ENCODE measurements at regions not wholly inside any gene's neighbourhood (a gene's known extent, or its start where the extent isn't known, plus 50 kb on each side); places are given as distances from the start of the nearest gene placed in this dataset.

GRCh38 chr18:51660188-51660715 is 462.8 kb upstream of the MEX3C start:
- no peaks in the 10 kb centered on the region for H3K36me3 ChIP-seq
- no peak overlapping the region for H3K4me2 ChIP-seq
- no peak overlapping the region for H3K4me3 ChIP-seq
- no peaks in the 10 kb centered on the region; a peak in 1 of 22 replicates for H4K20me1 ChIP-seq
- TF ChIP-seq Cebpa-rat (IDR thresholded peaks at IDR 0.05), result no peak
- H3K27ac ChIP-seq, result no peak overlapping the region
- no peak overlapping the region for H3K9ac ChIP-seq
- no peaks in the 10 kb centered on the region for H3K27me3 ChIP-seq
- H3K4me1 ChIP-seq, result peaks cover 0 to 5% (median 3%) of the 10 kb centered on the region in 10 experiments; a peak in 9 of 20 replicates
- H3K9me3 ChIP-seq (replicated peaks in 1 of 11), result no peaks in the 10 kb centered on the region

- H3K9me3 ChIP-seq (replicated peaks in 1 of 11), result no peaks in the 10 kb centered on the region
- H4K20me1 ChIP-seq, result no peaks in the 10 kb centered on the region
- H3K27ac ChIP-seq, result no peak overlapping the region
- TF ChIP-seq Cebpa-rat (IDR thresholded peaks at IDR 0.05), result no peak
- H3K9ac ChIP-seq, result no peak overlapping the region
- no peak overlapping the region for H3K4me2 ChIP-seq
- H3K4me3 ChIP-seq, result no peak overlapping the region
- no peaks in the 10 kb centered on the region for H3K27me3 ChIP-seq
- H3K36me3 ChIP-seq, result no peaks in the 10 kb centered on the region
- peaks cover 0 to 8% (median 5%) of the 10 kb centered on the region in 10 experiments; a peak in 9 of 20 replicates for H3K4me1 ChIP-seq
Observed at GRCh38 chr18:51664236-51664635, 466.8 kb upstream of the MEX3C start.

- H3K9me3 ChIP-seq (replicated peaks in 1 of 11), result no peaks in the 10 kb centered on the region
- H4K20me1 ChIP-seq, result no peaks in the 10 kb centered on the region
- no peak overlapping the region for H3K27ac ChIP-seq
- TF ChIP-seq Cebpa-rat (IDR thresholded peaks at IDR 0.05), result no peak
- 0 out of 22 replicates have a peak overlapping the region, but pooled peaks of 1 of the 11 experiments have one; percentile 2 for H3K9ac ChIP-seq
- H3K4me1 ChIP-seq, result peaks cover 0 to 8% (median 5%) of the 10 kb centered on the region in 10 experiments; a peak in 9 of 20 replicates
- no peak overlapping the region for H3K4me3 ChIP-seq
- H3K27me3 ChIP-seq, result no peaks in the 10 kb centered on the region
- no peaks in the 10 kb centered on the region for H3K36me3 ChIP-seq
- no peak overlapping the region for H3K4me2 ChIP-seq
Observed at GRCh38 chr18:51666763-51667191, 469.3 kb upstream of the MEX3C start.

- Histone ChIP-seq H4K20me1 (no peaks in the 10 kb centered on the region), H3K27me3 (no peaks in the 10 kb centered on the region), H3K4me3 (no peak overlapping the region), H3K4me2 (no peak overlapping the region), H3K4me1 (peaks cover 0 to 8% (median 5%) of the 10 kb centered on the region in 10 experiments; a peak in 9 of 20 replicates), H3K27ac (no peak overlapping the region), H3K36me3 (no peaks in the 10 kb centered on the region), H3K9me3 (replicated peaks in 1 of 11) (no peaks in the 10 kb centered on the region), H3K9ac (no peak overlapping the region)
- TF ChIP-seq Cebpa-rat (IDR thresholded peaks at IDR 0.05), result no peak
Observed at GRCh38 chr18:51668101-51668500, 470.6 kb upstream of the MEX3C start.

DNA sequence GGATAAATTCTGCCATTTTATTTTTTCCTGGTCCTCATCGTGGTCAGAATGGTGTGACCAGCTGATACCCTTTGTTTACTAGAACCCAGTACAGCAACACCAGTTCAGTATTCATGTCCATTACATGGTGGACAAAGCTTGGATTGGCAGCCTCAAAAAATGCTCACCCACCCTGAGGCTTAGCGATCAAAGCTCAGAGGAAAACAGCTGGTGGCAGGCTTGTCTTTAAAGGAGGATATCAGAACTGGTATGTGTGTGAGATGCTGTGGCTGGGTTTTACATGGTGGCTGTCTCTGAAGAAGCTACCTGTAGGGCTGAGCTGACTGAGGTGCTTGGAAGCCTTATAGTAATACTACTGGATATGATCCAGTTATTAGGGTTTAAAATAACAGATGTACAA is 471.1 kb upstream of the MEX3C start:
- no peaks in the 10 kb centered on the region for H4K20me1 ChIP-seq

GRCh38 chr18:51686590-51686989 is 489.1 kb upstream of the MEX3C start:
- Histone ChIP-seq H3K36me3 (no peaks in the 10 kb centered on the region), H3K4me2 (no peak overlapping the region), H3K9ac (no peak overlapping the region), H3K27me3 (no peaks in the 10 kb centered on the region), H3K27ac (no peak overlapping the region), H3K4me3 (no peak overlapping the region), H4K20me1 (no peaks in the 10 kb centered on the region), H3K4me1 (no peaks in the 10 kb centered on the region), H3K9me3 (replicated peaks in 1 of 11) (peaks cover 0 to 1% (median 0%) of the 10 kb centered on the region in 11 experiments; a peak in 1 of 22 replicates)
- no peak for TF ChIP-seq Cebpa-rat (IDR thresholded peaks at IDR 0.05)

More for the DNA sequence above, 471.1 kb upstream of the MEX3C start:
- H3K27ac ChIP-seq, result no peak overlapping the region
- no peak for TF ChIP-seq Cebpa-rat (IDR thresholded peaks at IDR 0.05)
- no peak overlapping the region for H3K4me2 ChIP-seq
- no peaks in the 10 kb centered on the region for H3K9me3 ChIP-seq (replicated peaks in 1 of 11)
- no peaks in the 10 kb centered on the region for H3K36me3 ChIP-seq
- H3K27me3 ChIP-seq, result no peaks in the 10 kb centered on the region
- no peak overlapping the region for H3K4me3 ChIP-seq
- no peak overlapping the region for H3K9ac ChIP-seq
- peaks cover 0 to 8% (median 5%) of the 10 kb centered on the region in 10 experiments; a peak in 9 of 20 replicates for H3K4me1 ChIP-seq

GRCh38 chr18:51687845-51688585 is 490.5 kb upstream of the MEX3C start:
- Histone ChIP-seq H3K36me3 (no peaks in the 10 kb centered on the region), H3K9me3 (replicated peaks in 1 of 11) (no peaks in the 10 kb centered on the region), H3K4me3 (no peak overlapping the region), H3K27ac (no peak overlapping the region), H4K20me1 (no peaks in the 10 kb centered on the region), H3K9ac (no peak overlapping the region), H3K27me3 (no peaks in the 10 kb centered on the region), H3K4me2 (no peak overlapping the region), H3K4me1 (no peaks in the 10 kb centered on the region)
- TF ChIP-seq Cebpa-rat (IDR thresholded peaks at IDR 0.05), result no peak

DNA sequence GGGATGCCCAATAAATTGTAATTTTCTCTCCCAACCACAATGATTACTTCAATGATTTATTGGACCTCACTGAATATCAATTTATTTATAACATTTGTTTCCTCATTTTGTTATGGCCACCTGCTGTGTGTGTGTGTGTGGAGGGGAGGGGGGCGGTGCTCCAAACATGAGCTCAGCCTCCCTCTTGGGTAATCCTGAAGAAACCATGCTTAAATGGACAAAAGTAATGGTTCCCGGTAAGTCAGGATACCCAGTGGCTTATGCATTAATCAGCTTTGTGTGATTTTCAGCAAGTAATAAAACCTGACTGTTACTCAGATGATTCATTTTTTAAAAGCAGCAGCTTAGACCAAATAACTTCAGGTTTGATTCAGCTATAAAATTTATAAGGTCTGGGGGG is 495.1 kb upstream of the MEX3C start:
- Histone ChIP-seq H3K4me3 (no peak overlapping the region), H3K9me3 (replicated peaks in 1 of 11) (no peaks in the 10 kb centered on the region; a peak in 2 of 22 replicates), H3K4me1 (no peaks in the 10 kb centered on the region), H3K27ac (no peak overlapping the region), H3K27me3 (no peaks in the 10 kb centered on the region), H3K4me2 (no peak overlapping the region), H4K20me1 (no peaks in the 10 kb centered on the region), H3K9ac (no peak overlapping the region), H3K36me3 (no peaks in the 10 kb centered on the region)
- TF ChIP-seq Cebpa-rat (IDR thresholded peaks at IDR 0.05), result no peak

GRCh38 chr18:51711298-51711889 is 513.9 kb upstream of the MEX3C start:
- H3K36me3 ChIP-seq, result no peaks in the 10 kb centered on the region
- H3K27ac ChIP-seq, result no peak overlapping the region
- no peak overlapping the region for H3K4me3 ChIP-seq
- H3K27me3 ChIP-seq, result no peaks in the 10 kb centered on the region
- no peaks in the 10 kb centered on the region for H4K20me1 ChIP-seq
- H3K4me2 ChIP-seq, result no peak overlapping the region
- no peak for TF ChIP-seq Cebpa-rat (IDR thresholded peaks at IDR 0.05)
- no peaks in the 10 kb centered on the region for H3K4me1 ChIP-seq
- H3K9me3 ChIP-seq (replicated peaks in 1 of 11), result peaks cover 8 to 36% (median 23%) of the 10 kb centered on the region in 11 experiments
- no peak overlapping the region for H3K9ac ChIP-seq
